ENCODE measurements at regions not wholly inside any gene's neighbourhood (a gene's known extent, or its start where the extent isn't known, plus 50 kb on each side); places are given as distances from the start of the nearest gene placed in this dataset.

GRCh38 chr1:228917342-228917741 is 182.1 kb downstream of the RHOU start:
- DNase-seq (ENCODE audit: extremely low read depth, low read depth) = no peak
- no peak for TF ChIP-seq CTCF (IDR thresholded peaks at IDR 0.05; ENCODE audit: low read depth, low read length, missing control alignments)
- H3K4me3 ChIP-seq (replicated peaks; ENCODE audit: low read depth, low read length) = no peak overlapping the region

- no peak for DNase-seq (ENCODE audit: extremely low read depth, low read depth)
- no peak overlapping the region for H3K4me3 ChIP-seq (replicated peaks; ENCODE audit: low read depth, low read length)
- no peak for TF ChIP-seq CTCF (IDR thresholded peaks at IDR 0.05; ENCODE audit: low read depth, low read length, missing control alignments)
Observed at GRCh38 chr1:228917755-228918154, 182.5 kb downstream of the RHOU start.

- TF ChIP-seq CTCF (IDR thresholded peaks at IDR 0.05; ENCODE audit: low read depth, low read length, missing control alignments) = no peak
- H3K4me3 ChIP-seq (replicated peaks; ENCODE audit: low read depth, low read length) = no peak overlapping the region
- DNase-seq (ENCODE audit: extremely low read depth, low read depth) = no peak
Observed at GRCh38 chr1:228918335-228918734, 183.1 kb downstream of the RHOU start.

GRCh38 chr1:228919914-228920313 is 184.6 kb downstream of the RHOU start:
- no peak for TF ChIP-seq CTCF (IDR thresholded peaks at IDR 0.05; ENCODE audit: low read depth, low read length, missing control alignments)
- no peak for DNase-seq (ENCODE audit: extremely low read depth, low read depth)
- no peak overlapping the region for H3K4me3 ChIP-seq (replicated peaks; ENCODE audit: low read depth, low read length)

- DNase-seq (ENCODE audit: extremely low read depth, low read depth) = no peak
- TF ChIP-seq CTCF (IDR thresholded peaks at IDR 0.05; ENCODE audit: low read depth, low read length, missing control alignments) = no peak
- no peak overlapping the region for H3K4me3 ChIP-seq (replicated peaks; ENCODE audit: low read depth, low read length)
Observed at GRCh38 chr1:228920831-228921230, 185.6 kb downstream of the RHOU start.

- no peak for TF ChIP-seq CTCF (IDR thresholded peaks at IDR 0.05; ENCODE audit: low read depth, low read length, missing control alignments)
- H3K4me3 ChIP-seq (replicated peaks; ENCODE audit: low read depth, low read length) = no peak overlapping the region
- no peak for DNase-seq (ENCODE audit: extremely low read depth, low read depth)
Observed at GRCh38 chr1:228921481-228921880, 186.2 kb downstream of the RHOU start.

GRCh38 chr1:228922722-228923376 is 187.6 kb downstream of the RHOU start:
- DNase-seq (ENCODE audit: extremely low read depth, low read depth) = no peak
- H3K4me3 ChIP-seq (replicated peaks; ENCODE audit: low read depth, low read length) = no peak overlapping the region
- no peak for TF ChIP-seq CTCF (IDR thresholded peaks at IDR 0.05; ENCODE audit: low read depth, low read length, missing control alignments)

Measured in HFF-Myc (cell line).